ENCODE measurements at regions not wholly inside any gene's neighbourhood (a gene's known extent, or its start where the extent isn't known, plus 50 kb on each side); places are given as distances from the start of the nearest gene placed in this dataset.

GRCh38 chr3:135755330-135756105 is 210.0 kb upstream of the PPP2R3A start:
- no peak for DNase-seq

- no peak for DNase-seq
Observed at GRCh38 chr3:135756106-135756668, 209.3 kb upstream of the PPP2R3A start.

- DNase-seq, result no peak
Observed at GRCh38 chr3:135757421-135757820, 208.1 kb upstream of the PPP2R3A start.

- no peak for DNase-seq
Observed at GRCh38 chr3:135758961-135759360, 206.6 kb upstream of the PPP2R3A start.

GRCh38 chr3:135759651-135760050 is 205.9 kb upstream of the PPP2R3A start:
- DNase-seq, result no peak

GRCh38 chr3:135760581-135760980 is 204.9 kb upstream of the PPP2R3A start:
- no peak for DNase-seq

GRCh38 chr3:135762188-135762856 is 203.2 kb upstream of the PPP2R3A start:
- DNase-seq, result no peak

GRCh38 chr3:135766115-135766514 is 199.4 kb upstream of the PPP2R3A start:
- DNase-seq, result no peak

- DNase-seq, result no peak
Observed at GRCh38 chr3:135771760-135772159, 193.8 kb upstream of the PPP2R3A start.

- no peak for DNase-seq
Observed at GRCh38 chr3:135779024-135779423, 186.5 kb upstream of the PPP2R3A start.

GRCh38 chr3:135779590-135780235 is 185.8 kb upstream of the PPP2R3A start:
- no peak for DNase-seq

GRCh38 chr3:135781026-135781815 is 184.3 kb upstream of the PPP2R3A start:
- DNase-seq, result no peak

- DNase-seq, result no peak
Observed at GRCh38 chr3:135784557-135784956, 181.0 kb upstream of the PPP2R3A start.

GRCh38 chr3:135788146-135788545 is 177.4 kb upstream of the PPP2R3A start:
- DNase-seq, result no peak

GRCh38 chr3:135788978-135789377 is 176.6 kb upstream of the PPP2R3A start:
- DNase-seq, result no peak

GRCh38 chr3:135792174-135792573 is 173.4 kb upstream of the PPP2R3A start:
- DNase-seq, result no peak

GRCh38 chr3:135792858-135793475 is 172.6 kb upstream of the PPP2R3A start:
- no peak for DNase-seq

GRCh38 chr3:135800071-135800549 is 165.4 kb upstream of the PPP2R3A start:
- DNase-seq, result no peak

GRCh38 chr3:135801018-135801417 is 164.5 kb upstream of the PPP2R3A start:
- no peak for DNase-seq

GRCh38 chr3:135802171-135802570 is 163.4 kb upstream of the PPP2R3A start:
- DNase-seq, result no peak

- no peak for DNase-seq
Observed at GRCh38 chr3:135803028-135803692, 162.4 kb upstream of the PPP2R3A start.

- DNase-seq, result no peak
Observed at GRCh38 chr3:135805752-135806151, 159.8 kb upstream of the PPP2R3A start.

All from effector CD8-positive, alpha-beta T cell (primary cell).